Keratinocyte (primary cell): ENCODE measurements at regions not wholly inside any gene's neighbourhood (a gene's known extent, or its start where the extent isn't known, plus 50 kb on each side); places are given as distances from the start of the nearest gene placed in this dataset.

Experiments used
- DNase-seq: peaks from one replicate; pipeline ENCODE4 v3.0.0-alpha.2; 2011; ENCODE audit warnings: low read depth, missing footprints, low spot score
- FAIRE-seq: peaks from 2 replicates; lab custom pipeline; 2011; peaks lifted over from hg19 to GRCh38; lab: Jason Lieb, UNC
- H2AFZ ChIP-seq: 2 replicates; pipeline ENCODE4 v1.6.0; 2012; ENCODE audit warnings: low read length, control low read depth, inconsistent platforms; ENCODE audit not compliant: control insufficient read depth
- H3K27ac ChIP-seq: 2 replicates; pipeline ENCODE4 v1.5.1; 2011; ENCODE audit warnings: low read length; ENCODE audit not compliant: control insufficient read depth, insufficient read depth
- H3K27me3 ChIP-seq: 3 replicates; pipeline ENCODE4 v1.6.0; 2011; ENCODE audit warnings: low read length; ENCODE audit not compliant: control insufficient read depth, insufficient read depth; ENCODE audit errors: extremely low read depth
- H3K36me3 ChIP-seq, 2 experiments: 2 replicates in 1 of 2; 3 replicates in 1 of 2; pipeline ENCODE4 v1.5.1; 2011; ENCODE audit warnings: low read length in 2 of 2, mild to moderate bottlenecking in 1 of 2; ENCODE audit not compliant: control insufficient read depth in 2 of 2, insufficient read depth in 2 of 2; ENCODE audit errors: extremely low read depth in 1 of 2
- H3K4me1 ChIP-seq: 3 replicates; pipeline ENCODE4 v1.5.1; 2011; ENCODE audit warnings: low read length; ENCODE audit not compliant: control insufficient read depth, insufficient read depth; ENCODE audit errors: extremely low read depth
- H3K4me2 ChIP-seq: 3 replicates; pipeline ENCODE4 v1.6.0; 2011; ENCODE audit warnings: low read depth, low read length; ENCODE audit not compliant: control insufficient read depth, insufficient read depth; ENCODE audit errors: extremely low read depth
- H3K4me3 ChIP-seq, 3 experiments: fragments of 200-600 bp in 1 of 3; sonication (generic) in 1 of 3; 2 replicates in 2 of 3; 3 replicates in 1 of 3; pipeline ENCODE4 v1.5.1; 2011 to 2016; ENCODE audit warnings: low read length in 3 of 3, mild to moderate bottlenecking in 3 of 3, control low read depth in 2 of 3, inconsistent platforms in 1 of 3, low read depth in 1 of 3, mixed read lengths in 1 of 3, mixed run types in 1 of 3, moderate library complexity in 1 of 3; ENCODE audit not compliant: control insufficient read depth in 2 of 3, insufficient read depth in 2 of 3; ENCODE audit errors: extremely low read depth in 1 of 3
- H3K79me2 ChIP-seq: 2 replicates; pipeline ENCODE4 v1.6.0; 2012; ENCODE audit warnings: low read length; ENCODE audit not compliant: control insufficient read depth, insufficient read depth
- H3K9ac ChIP-seq: 3 replicates; pipeline ENCODE4 v1.6.0; 2011; ENCODE audit warnings: low read length; ENCODE audit not compliant: control insufficient read depth, insufficient read depth; ENCODE audit errors: extremely low read depth
- H3K9me1 ChIP-seq: 3 replicates; pipeline ENCODE4 v1.6.0; 2011; ENCODE audit warnings: low read length; ENCODE audit not compliant: control insufficient read depth, insufficient read depth; ENCODE audit errors: extremely low read depth
- H3K9me3 ChIP-seq: 2 replicates; pipeline ENCODE4 v1.5.1; 2012; ENCODE audit warnings: low read depth, low read length; ENCODE audit not compliant: control insufficient read depth
- H4K20me1 ChIP-seq: 3 replicates; pipeline ENCODE4 v1.6.0; 2011; ENCODE audit warnings: low read length; ENCODE audit not compliant: control insufficient read depth, insufficient read depth; ENCODE audit errors: extremely low read depth
- EZH2 ChIP-seq: IDR thresholded peaks from one replicate; pipeline ENCODE4 v1.6.1; 2012; ENCODE audit warnings: inconsistent platforms, mild to moderate bottlenecking, low read length, moderate library complexity
- dilution Hi-C: fragments of 300-500 bp; cut with MboI; formaldehyde crosslinking; loops from one replicate; pipeline ENCODE4 v1.7.0; 2020; ENCODE audit warnings: low sequenced_read_pairs; ENCODE audit not compliant: extremely low pct_ligation_motif_present
- TF ChIP-seq, protein P1 (sequence below), 3 experiments: IDR thresholded peaks in 1 of 3; conservative IDR thresholded peaks in 1 of 3; optimal IDR thresholded peaks in 1 of 3; 2 replicates in 2 of 3; 3 replicates in 1 of 3; pipeline versions ENCODE3 to v1.5.1; 2011; ENCODE audit warnings: low read length in 3 of 3, mild to moderate bottlenecking in 3 of 3, moderate library complexity in 2 of 3, control low read depth in 1 of 3, inconsistent platforms in 1 of 3; ENCODE audit not compliant: insufficient read depth in 2 of 3; ENCODE audit errors: extremely low read depth in 1 of 3

DNA sequence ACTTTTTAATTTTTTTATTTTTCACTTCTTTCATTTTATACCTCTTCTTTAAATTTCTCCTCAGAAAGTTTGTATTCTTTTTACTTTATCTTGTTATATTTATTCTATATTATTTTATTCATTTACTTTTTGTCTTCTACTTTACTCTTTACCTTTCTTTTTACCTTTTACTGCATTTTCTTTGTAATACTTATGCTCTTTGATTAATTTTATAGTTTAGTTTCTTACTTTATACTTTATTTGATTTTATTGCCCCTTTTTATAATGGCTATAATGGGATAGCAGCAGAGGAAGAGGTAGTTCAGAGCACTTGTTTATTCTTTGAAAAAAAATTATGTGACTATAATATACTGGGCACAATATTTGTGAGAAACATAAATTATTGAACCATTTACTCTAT, 542.6 kb upstream of the SPRY2 start:
- Histone ChIP-seq H3K9ac (no peak overlapping the region), H3K4me2 (no peak overlapping the region), H3K9me1 (no peaks in the 10 kb centered on the region), H3K4me1 (no peaks in the 10 kb centered on the region), H3K79me2 (no peaks in the 10 kb centered on the region), H3K4me3 (no peak overlapping the region), H4K20me1 (no peaks in the 10 kb centered on the region), H3K9me3 (no peaks in the 10 kb centered on the region), H2AFZ (no peak overlapping the region), H3K27ac (no peak overlapping the region), H3K27me3 (no peaks in the 10 kb centered on the region), H3K36me3 (no peaks in the 10 kb centered on the region)
- dilution Hi-C loops: no loop called here
- FAIRE-seq (no peak), DNase-seq (no peak)
- no peak for TF ChIP-seq EZH2
- TF ChIP-seq, protein P1, sequence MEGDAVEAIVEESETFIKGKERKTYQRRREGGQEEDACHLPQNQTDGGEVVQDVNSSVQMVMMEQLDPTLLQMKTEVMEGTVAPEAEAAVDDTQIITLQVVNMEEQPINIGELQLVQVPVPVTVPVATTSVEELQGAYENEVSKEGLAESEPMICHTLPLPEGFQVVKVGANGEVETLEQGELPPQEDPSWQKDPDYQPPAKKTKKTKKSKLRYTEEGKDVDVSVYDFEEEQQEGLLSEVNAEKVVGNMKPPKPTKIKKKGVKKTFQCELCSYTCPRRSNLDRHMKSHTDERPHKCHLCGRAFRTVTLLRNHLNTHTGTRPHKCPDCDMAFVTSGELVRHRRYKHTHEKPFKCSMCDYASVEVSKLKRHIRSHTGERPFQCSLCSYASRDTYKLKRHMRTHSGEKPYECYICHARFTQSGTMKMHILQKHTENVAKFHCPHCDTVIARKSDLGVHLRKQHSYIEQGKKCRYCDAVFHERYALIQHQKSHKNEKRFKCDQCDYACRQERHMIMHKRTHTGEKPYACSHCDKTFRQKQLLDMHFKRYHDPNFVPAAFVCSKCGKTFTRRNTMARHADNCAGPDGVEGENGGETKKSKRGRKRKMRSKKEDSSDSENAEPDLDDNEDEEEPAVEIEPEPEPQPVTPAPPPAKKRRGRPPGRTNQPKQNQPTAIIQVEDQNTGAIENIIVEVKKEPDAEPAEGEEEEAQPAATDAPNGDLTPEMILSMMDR (optimal IDR thresholded peaks at IDR 0.05 in 1 of 3, IDR thresholded peaks at IDR 0.05 in 1 of 3, conservative IDR thresholded peaks at IDR 0.05 in 1 of 3; ENCODE audit: extremely low read depth in 1 of 3, insufficient read depth in 2 of 3, low read length in 3 of 3): no peak

DNA sequence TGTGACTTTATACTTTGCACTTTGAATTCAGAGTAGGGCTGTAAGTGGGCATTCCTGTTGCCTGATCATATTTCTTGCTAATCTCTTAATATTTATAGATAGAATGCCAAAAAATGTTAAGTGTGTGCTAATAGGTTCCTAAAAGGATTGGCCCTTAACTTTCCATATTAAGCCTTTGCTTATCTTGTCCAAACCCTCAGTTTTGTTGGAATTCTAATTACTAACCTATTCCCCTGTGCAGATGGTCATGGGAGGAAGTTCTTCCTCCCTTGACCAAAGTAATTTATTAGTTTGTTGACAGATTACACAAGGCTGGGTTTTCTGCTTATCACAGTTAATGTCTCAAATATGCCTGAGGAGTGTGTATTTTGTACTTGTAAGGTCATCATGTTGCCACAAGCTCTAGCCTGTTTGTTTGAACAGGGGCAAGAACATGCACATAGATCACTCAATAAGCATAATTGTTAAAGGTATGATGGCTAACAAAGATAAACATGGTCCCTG, 541.1 kb upstream of the SPRY2 start:
- Histone ChIP-seq H3K9me3 (no peaks in the 10 kb centered on the region), H3K4me1 (no peaks in the 10 kb centered on the region), H3K36me3 (no peaks in the 10 kb centered on the region), H3K79me2 (no peaks in the 10 kb centered on the region), H3K4me3 (no peak overlapping the region), H3K9ac (no peak overlapping the region), H3K4me2 (no peak overlapping the region), H3K9me1 (no peaks in the 10 kb centered on the region), H3K27ac (no peak overlapping the region), H4K20me1 (no peaks in the 10 kb centered on the region), H2AFZ (no peak overlapping the region), H3K27me3 (no peaks in the 10 kb centered on the region)
- no peak for DNase-seq
- TF ChIP-seq, protein P1 (optimal IDR thresholded peaks at IDR 0.05 in 1 of 3, IDR thresholded peaks at IDR 0.05 in 1 of 3, conservative IDR thresholded peaks at IDR 0.05 in 1 of 3; ENCODE audit: extremely low read depth in 1 of 3, insufficient read depth in 2 of 3, low read length in 3 of 3): no peak
- TF ChIP-seq EZH2: no peak
- no peak for FAIRE-seq
- dilution Hi-C loops: no loop called here
